Kidney (tissue), 13 donors: ENCODE measurements at regions not wholly inside any gene's neighbourhood (a gene's known extent, or its start where the extent isn't known, plus 50 kb on each side); places are given as distances from the start of the nearest gene placed in this dataset.
A peak's percentile ranks its signal among the peaks of the same experiment; 100 is the strongest.

ENCODE experiments used
- DNase-seq, 5 donors: peaks; one replicate each; pipeline ENCODE4 v3.0.0-alpha.2; 2013 to 2020
- FAIRE-seq: peaks from 2 replicates; lab custom pipeline; 2012; peaks lifted over from hg19 to GRCh38; lab: Jason Lieb, UNC
- H3K27ac ChIP-seq, 2 donors: one replicate each; pipeline ENCODE4 v1.7.0; 2013; ENCODE audit warnings: low read depth in 2 of 2, low read length in 2 of 2, inconsistent platforms in 1 of 2
- H3K27me3 ChIP-seq: one replicate; pipeline ENCODE4 v1.7.1; 2013; ENCODE audit warnings: low read length, inconsistent platforms; ENCODE audit not compliant: control insufficient read depth, insufficient read depth
- H3K36me3 ChIP-seq, 3 donors: one replicate each; pipeline versions ENCODE4 v1.7.0 to v1.7.1; 2013; ENCODE audit warnings: low read length in 3 of 3, control low read depth in 1 of 3, inconsistent platforms in 1 of 3; ENCODE audit not compliant: insufficient read depth in 3 of 3, control insufficient read depth in 2 of 3
- H3K4me1 ChIP-seq, 3 donors: one replicate each; pipeline versions ENCODE4 v1.7.0 to v1.7.1; 2013; ENCODE audit warnings: low read length in 3 of 3, inconsistent platforms in 1 of 3, low read depth in 1 of 3; ENCODE audit not compliant: control insufficient read depth in 2 of 3, insufficient read depth in 2 of 3
- H3K4me3 ChIP-seq, 3 donors: one replicate each; pipeline versions ENCODE4 v1.7.0 to v1.8.1; 2013; ENCODE audit warnings: low read length in 3 of 3, control low read depth in 1 of 3, inconsistent platforms in 1 of 3
- H3K9ac ChIP-seq, 3 donors: one replicate each; pipeline versions ENCODE4 v1.7.0 to v1.7.1; 2013; ENCODE audit warnings: low read length in 3 of 3, control low read depth in 1 of 3, inconsistent platforms in 1 of 3
- H3K9me3 ChIP-seq, 3 donors: one replicate each; pipeline versions ENCODE4 v1.7.0 to v1.7.1; 2013; ENCODE audit warnings: low read length in 3 of 3, control low read depth in 1 of 3, inconsistent platforms in 1 of 3; ENCODE audit not compliant: control insufficient read depth in 2 of 3, insufficient read depth in 1 of 3
- CTCF ChIP-seq: IDR thresholded peaks from 3 replicates; pipeline ENCODE4 v1.5.1; 2012; ENCODE audit warnings: mild to moderate bottlenecking, moderate library complexity, borderline replicate concordance; ENCODE audit not compliant: insufficient read depth; ENCODE audit errors: extremely low read depth
- intact Hi-C: fragments of 100-400 bp; cut with DNase I; formaldehyde crosslinking; loops from one replicate; pipeline ENCODE4 v1.11.1; 2022
- donor health status: control.
- donor health status: control.
- donor health status: control.
- donor health status: control.
- donor health status: control.
- donor health status: DM: yes; HTN: yes; CAD: no.
- donor health status: Normal renal cell carcinoma (clear cell type).

- Histone ChIP-seq H3K36me3 (no peaks in the 10 kb centered on the region), H3K27me3 (no peaks in the 10 kb centered on the region), H3K9me3 (no peaks in the 10 kb centered on the region), H3K9ac (no peak overlapping the region), H3K27ac (no peak overlapping the region), H3K4me1 (no peaks in the 10 kb centered on the region), H3K4me3 (no peak overlapping the region)
- TF ChIP-seq CTCF, result no peak
- FAIRE-seq, result no peak
- DNase-seq, result peak in 1 of 5 donors; percentile 10
- intact Hi-C loops, result no loop called here
Observed at GRCh38 chr11:111021131-111021530, 224.4 kb upstream of the POU2AF2 start.

- TF ChIP-seq CTCF, result no peak
- intact Hi-C loops, result no loop called here
- H3K27ac ChIP-seq, result no peak overlapping the region
- H3K4me1 ChIP-seq, result no peaks in the 10 kb centered on the region
- no peak overlapping the region for H3K9ac ChIP-seq
- H3K9me3 ChIP-seq, result no peaks in the 10 kb centered on the region
- FAIRE-seq (no peak), DNase-seq (no peak)
- H3K4me3 ChIP-seq, result no peak overlapping the region
- no peaks in the 10 kb centered on the region for H3K27me3 ChIP-seq
- no peaks in the 10 kb centered on the region for H3K36me3 ChIP-seq
Observed at GRCh38 chr11:111019871-111020670, 225.5 kb upstream of the POU2AF2 start.

- DNase-seq, result no peak
- H3K27ac ChIP-seq, result no peak overlapping the region
- H3K4me3 ChIP-seq, result no peak overlapping the region
- H3K9ac ChIP-seq, result no peak overlapping the region
- H3K9me3 ChIP-seq, result no peaks in the 10 kb centered on the region
- H3K27me3 ChIP-seq, result no peaks in the 10 kb centered on the region
- no peaks in the 10 kb centered on the region for H3K4me1 ChIP-seq
- no peaks in the 10 kb centered on the region for H3K36me3 ChIP-seq
- intact Hi-C loops, result no loop called here
- FAIRE-seq, result no peak
- TF ChIP-seq CTCF, result no peak
Observed at GRCh38 chr11:111019451-111019850, 226.1 kb upstream of the POU2AF2 start.
